PC-3 (cell line): ENCODE measurements at regions not wholly inside any gene's neighbourhood (a gene's known extent, or its start where the extent isn't known, plus 50 kb on each side); places are given as distances from the start of the nearest gene placed in this dataset.

Experiments
- EZH2 ChIP-seq: fragments of 300-600 bp; sonication (generic); IDR thresholded peaks from one replicate; pipeline ENCODE4 v1.6.1; 2017; ENCODE audit warnings: antibody characterized with exemption, mild to moderate bottlenecking, low read length; ENCODE audit not compliant: unreplicated experiment
- EZH2phosphoT487 ChIP-seq: fragments of 300-600 bp; sonication (generic); IDR thresholded peaks from 2 replicates; pipeline ENCODE4 v1.6.1; 2018; ENCODE audit warnings: mild to moderate bottlenecking, antibody characterized with exemption, low read length, borderline replicate concordance
- TF ChIP-seq, protein P1 (sequence below): fragments of 300-600 bp; sonication (generic); conservative IDR thresholded peaks from 2 replicates; pipeline ENCODE4 v1.5.1; 2017; ENCODE audit warnings: antibody characterized with exemption, low read depth, mild to moderate bottlenecking, low read length

DNA sequence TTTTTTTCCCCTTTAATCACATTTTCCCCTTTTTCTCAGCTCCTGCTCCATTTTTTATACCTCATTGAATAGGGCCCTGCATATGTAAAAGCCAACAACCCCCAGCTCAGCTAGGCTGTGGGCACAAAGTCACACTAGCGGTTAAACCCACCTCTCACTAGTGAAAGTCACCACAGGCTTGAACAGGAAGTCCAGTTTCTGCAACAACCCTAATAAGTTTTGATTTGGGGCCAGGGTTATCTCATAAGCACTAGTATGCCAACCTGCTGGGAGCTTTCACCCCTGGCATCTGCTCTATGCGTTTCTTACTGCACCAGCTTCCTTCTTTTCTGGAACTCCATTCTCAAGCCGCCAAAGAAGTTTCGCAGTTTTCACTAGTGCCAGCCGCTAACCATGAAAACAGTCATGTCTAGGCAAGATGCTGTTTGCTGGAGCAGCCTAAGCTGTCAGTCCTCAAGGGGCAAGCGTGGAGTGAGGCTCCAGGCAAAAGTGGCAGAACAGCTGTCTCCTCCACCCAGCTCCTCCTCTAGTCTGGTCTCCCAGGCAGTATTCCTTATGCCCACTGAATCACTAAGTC lies 197.0 kb upstream of the MEIS1 start:
- TF ChIP-seq EZH2phosphoT487: no peak
- TF ChIP-seq, protein P1, sequence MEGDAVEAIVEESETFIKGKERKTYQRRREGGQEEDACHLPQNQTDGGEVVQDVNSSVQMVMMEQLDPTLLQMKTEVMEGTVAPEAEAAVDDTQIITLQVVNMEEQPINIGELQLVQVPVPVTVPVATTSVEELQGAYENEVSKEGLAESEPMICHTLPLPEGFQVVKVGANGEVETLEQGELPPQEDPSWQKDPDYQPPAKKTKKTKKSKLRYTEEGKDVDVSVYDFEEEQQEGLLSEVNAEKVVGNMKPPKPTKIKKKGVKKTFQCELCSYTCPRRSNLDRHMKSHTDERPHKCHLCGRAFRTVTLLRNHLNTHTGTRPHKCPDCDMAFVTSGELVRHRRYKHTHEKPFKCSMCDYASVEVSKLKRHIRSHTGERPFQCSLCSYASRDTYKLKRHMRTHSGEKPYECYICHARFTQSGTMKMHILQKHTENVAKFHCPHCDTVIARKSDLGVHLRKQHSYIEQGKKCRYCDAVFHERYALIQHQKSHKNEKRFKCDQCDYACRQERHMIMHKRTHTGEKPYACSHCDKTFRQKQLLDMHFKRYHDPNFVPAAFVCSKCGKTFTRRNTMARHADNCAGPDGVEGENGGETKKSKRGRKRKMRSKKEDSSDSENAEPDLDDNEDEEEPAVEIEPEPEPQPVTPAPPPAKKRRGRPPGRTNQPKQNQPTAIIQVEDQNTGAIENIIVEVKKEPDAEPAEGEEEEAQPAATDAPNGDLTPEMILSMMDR: no peak
- no peak for TF ChIP-seq EZH2
